Erythroblast (primary cell): ENCODE measurements at regions not wholly inside any gene's neighbourhood (a gene's known extent, or its start where the extent isn't known, plus 50 kb on each side); places are given as distances from the start of the nearest gene placed in this dataset.

ENCODE experiments used
- GATA1 ChIP-seq: IDR thresholded peaks from 2 replicates; pipeline ENCODE4 v1.6.1; 2011; ENCODE audit warnings: low read depth, mild to moderate bottlenecking, control low read depth, low read length, moderate library complexity
- POLR2A ChIP-seq: IDR thresholded peaks from 2 replicates; pipeline ENCODE4 v1.6.1; 2011; ENCODE audit warnings: mild to moderate bottlenecking, low read length

DNA sequence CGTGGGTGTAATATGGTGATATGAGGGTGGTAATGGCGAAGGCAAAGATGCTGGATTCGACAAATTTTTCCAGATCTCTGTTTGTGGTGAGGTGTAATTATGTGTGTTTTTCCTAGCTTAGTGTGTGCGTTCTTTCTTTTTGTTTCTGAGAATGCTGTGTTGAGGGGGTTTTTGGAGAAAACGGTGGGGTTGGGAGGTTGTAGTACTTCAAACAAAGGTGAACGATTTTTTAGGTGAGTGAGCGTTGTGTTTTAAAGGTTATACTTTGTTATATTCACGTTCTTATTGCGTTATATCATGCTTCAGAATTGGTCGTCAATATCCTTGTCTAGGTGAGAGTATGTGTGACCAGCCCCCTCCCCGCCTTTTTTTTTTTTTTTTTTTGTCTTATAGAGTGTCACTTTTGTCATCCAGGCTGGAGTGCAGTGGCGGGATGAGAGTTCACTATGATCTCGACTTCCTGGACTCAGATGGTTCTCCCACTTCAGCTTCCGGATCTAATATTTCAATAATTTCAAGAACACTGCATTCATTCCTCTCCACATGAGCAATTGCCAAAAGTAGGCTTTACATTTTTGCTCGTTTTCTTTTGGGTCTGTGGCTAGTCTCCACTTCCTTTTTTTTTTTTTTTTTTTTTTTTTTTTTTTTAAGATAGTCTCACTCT lies 82.2 kb upstream of the RNU2-1 start:
- TF ChIP-seq POLR2A (no peak), GATA1 (no peak)
